Erythroblast (primary cell): ENCODE measurements at regions not wholly inside any gene's neighbourhood (a gene's known extent, or its start where the extent isn't known, plus 50 kb on each side); places are given as distances from the start of the nearest gene placed in this dataset.

ENCODE experiments used
- DNase-seq, 2 experiments: peaks; one replicate each; lab custom pipeline; 2025; lab: John Stamatoyannopoulos, UW
- GATA1 ChIP-seq: IDR thresholded peaks from 2 replicates; pipeline ENCODE4 v1.6.1; 2011; ENCODE audit warnings: low read depth, mild to moderate bottlenecking, control low read depth, low read length, moderate library complexity
- POLR2A ChIP-seq: IDR thresholded peaks from 2 replicates; pipeline ENCODE4 v1.6.1; 2011; ENCODE audit warnings: mild to moderate bottlenecking, low read length

DNA sequence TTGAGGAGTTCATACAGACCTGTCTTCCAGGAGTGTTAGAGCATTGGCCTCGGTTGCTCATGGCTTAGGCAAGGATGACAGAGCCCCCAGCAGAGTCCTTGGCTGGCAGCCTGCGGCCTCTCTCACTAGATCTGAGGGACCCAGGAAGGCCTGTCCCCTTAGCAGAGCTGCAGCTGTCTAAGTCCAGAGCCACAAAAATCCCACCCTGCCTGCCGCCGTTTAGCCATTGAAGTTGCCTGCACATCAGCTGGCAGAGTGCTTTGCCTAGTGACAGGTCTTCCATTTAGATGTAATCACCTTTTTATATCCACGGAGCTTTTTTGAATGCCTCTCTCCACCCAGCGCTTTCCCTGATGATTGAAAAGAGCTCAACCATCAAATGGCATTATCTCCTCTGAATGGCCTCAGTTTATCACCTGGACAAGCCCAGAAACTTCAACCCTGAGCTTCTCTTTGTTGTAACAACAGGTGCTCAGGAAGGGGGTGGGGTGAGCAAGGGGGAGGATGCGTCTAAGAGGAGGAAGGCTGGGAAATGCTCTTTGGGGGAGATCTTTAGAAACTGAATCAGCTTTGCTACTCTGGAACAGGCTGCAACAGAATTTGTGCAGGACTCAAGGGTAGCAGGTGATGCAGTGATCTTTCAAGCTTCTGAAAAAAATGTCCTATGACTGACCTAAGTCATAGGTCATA lies 71.9 kb downstream of the TNP1 start:
- TF ChIP-seq POLR2A (no peak), GATA1 (no peak)
- DNase-seq: no peak

- no peak for DNase-seq
- no peak for TF ChIP-seq POLR2A
- TF ChIP-seq GATA1: no peak
Observed at GRCh38 chr2:216786676-216787075, 73.2 kb downstream of the TNP1 start.

DNA sequence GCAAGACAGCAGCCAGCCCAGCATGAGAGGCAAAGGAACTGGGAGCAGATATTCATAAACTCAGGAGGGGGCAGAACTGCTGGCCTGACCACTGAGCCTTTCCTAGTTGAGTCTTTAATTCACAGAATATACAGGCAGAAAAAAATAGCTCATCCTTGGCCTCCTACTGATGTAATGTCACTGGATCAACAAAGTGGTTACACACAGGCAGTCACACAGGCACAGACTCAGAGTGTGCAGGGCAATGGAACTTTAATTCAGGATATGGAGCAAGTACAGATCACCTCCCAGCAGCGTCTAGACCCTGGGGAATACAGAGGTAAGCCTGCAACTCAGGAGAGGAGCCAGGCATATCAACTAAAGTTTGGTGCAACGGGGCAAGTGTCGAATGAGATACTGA lies 75.4 kb downstream of the TNP1 start:
- no peak for TF ChIP-seq POLR2A
- TF ChIP-seq GATA1: no peak
- no peak for DNase-seq

DNA sequence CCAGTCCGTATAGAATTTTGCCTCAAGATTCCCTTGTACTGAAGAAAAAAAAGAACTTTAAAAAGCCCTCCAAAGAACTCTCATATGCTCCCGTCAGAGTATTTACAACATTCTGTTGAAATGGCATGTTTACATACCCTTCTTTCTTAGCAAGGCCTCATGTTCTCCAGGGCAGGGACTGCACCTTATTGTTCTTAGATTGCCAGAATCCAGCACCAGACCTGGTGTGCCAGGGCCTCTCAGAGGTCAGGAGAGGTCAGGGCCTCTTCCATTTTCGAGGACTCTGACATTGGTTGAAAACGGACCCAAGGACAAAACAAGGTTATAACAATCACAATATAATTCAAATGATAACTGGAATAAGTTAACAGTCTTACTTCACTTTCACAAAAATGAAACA lies 78.2 kb downstream of the TNP1 start:
- TF ChIP-seq POLR2A (no peak), GATA1 (no peak)
- no peak for DNase-seq

DNA sequence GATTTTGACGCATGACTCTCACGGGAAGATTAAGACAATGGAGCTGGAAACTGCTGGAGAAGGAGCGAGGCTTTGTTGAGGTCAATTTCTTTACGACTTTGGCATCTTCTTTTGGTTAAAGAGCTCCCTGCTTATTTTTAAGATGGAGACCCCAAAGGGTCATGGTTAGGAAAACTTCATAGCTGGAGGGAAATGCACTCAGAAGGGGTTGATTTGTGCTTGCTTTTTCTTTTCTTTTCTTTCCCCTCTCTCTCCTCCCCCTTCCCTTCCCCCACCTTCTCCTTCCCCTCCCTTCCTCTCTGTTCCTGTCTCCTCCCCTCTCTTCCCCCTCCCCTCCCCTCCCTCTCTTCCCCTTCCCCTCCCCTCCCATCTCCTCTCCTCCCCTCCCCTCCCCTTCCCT lies 79.0 kb downstream of the TNP1 start:
- no peak for TF ChIP-seq GATA1
- no peak for TF ChIP-seq POLR2A
- no peak for DNase-seq

- TF ChIP-seq GATA1: no peak
- no peak for TF ChIP-seq POLR2A
- peak; percentile 86 to 88 for DNase-seq
Observed at GRCh38 chr2:216777637-216778273, 82.1 kb downstream of the TNP1 start.

- no peak for DNase-seq
- no peak for TF ChIP-seq GATA1
- TF ChIP-seq POLR2A: no peak
Observed at GRCh38 chr2:216776066-216776850, 80.9 kb upstream of the IGFBP5 start.

DNA sequence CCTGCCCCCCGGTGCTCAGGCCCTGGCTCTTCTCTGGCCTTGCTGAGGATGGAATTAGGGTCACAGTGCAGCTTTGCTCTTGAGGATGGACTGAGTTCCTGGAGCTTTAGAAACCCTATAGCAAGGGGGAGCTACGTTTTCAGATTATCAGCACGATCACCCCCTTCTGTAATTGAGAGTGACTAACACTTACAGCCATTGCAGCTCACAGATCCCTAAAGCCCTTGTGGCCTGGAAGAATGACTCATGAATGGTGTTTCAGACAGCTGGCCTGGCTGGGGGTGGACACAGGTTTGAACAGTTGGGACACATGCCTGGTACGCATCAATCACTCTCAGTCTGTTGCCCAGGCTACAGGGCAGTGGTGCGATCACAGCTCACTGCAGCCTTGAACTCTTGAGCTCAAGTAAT lies 79.7 kb upstream of the IGFBP5 start:
- DNase-seq: peak; percentile 64 to 72

DNA sequence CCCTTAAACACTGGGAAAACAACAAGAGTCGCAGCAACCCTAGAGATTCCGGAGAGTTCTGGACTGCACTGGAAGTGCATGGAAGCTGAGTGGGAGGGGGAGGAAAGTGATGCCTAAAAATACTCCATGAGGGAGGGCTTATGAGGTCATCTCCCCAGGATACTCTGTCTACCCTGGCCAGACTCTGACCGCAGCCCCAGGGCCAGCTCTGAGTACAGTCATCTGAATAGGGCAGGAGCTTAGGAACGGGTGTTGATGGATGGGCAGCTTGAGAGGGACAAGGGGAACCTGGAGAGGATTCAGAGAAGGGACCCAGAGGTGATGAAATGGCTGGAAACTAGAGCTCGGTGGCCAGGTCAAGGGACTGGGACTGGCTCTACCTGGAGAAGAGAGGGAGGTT lies 79.3 kb upstream of the IGFBP5 start:
- TF ChIP-seq POLR2A (no peak), GATA1 (no peak)
- peak in 1 of 2 experiments; percentile 52 for DNase-seq

More for the DNA sequence above, 79.7 kb upstream of the IGFBP5 start:
- TF ChIP-seq GATA1: no peak
- TF ChIP-seq POLR2A: no peak

DNA sequence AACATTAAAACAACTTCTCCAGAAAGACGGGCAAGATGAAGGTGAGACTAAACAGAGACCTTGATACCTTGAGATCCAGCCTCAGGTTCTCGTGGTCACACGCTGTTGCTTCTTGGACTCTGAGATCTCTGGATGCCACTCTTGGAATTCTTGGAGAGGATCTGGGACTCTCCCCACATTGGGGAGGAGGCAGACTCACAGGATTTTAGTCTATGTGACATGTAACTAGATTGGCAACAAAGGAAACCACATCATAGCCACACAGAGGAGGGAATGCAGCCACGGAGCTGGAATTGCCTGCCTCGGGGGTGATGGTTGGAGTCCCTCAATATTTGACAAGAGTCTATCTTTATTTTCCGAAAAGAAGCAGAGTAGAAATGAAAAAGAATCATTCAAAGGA lies 78.8 kb upstream of the IGFBP5 start:
- TF ChIP-seq POLR2A (no peak), GATA1 (no peak)
- no peak for DNase-seq

DNA sequence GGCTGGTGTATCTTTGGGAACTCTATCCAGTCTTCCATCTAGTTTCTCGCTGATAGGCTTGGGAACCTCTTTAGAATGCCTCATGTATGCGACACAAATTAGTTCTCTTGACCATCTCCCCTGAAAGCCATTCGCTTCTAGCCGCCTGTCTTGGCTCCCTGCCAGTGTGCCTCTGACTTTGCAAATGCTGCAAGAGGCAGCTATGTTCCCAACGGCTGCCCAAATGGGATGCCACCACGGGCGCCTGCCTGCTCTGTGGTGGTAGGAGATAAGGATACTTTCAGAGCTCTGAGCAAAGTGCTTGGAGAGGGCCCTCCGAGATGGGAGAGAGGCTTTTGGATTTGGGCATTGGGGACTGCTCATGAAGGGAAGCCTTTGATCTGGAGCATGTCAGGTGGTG lies 77.7 kb upstream of the IGFBP5 start:
- TF ChIP-seq POLR2A: peak; percentile 23
- TF ChIP-seq GATA1: peak; percentile 67
- peak; percentile 92 to 93 for DNase-seq

GRCh38 chr2:216770717-216771116 lies 75.4 kb upstream of the IGFBP5 start:
- TF ChIP-seq GATA1: no peak
- TF ChIP-seq POLR2A: no peak
- no peak for DNase-seq

DNA sequence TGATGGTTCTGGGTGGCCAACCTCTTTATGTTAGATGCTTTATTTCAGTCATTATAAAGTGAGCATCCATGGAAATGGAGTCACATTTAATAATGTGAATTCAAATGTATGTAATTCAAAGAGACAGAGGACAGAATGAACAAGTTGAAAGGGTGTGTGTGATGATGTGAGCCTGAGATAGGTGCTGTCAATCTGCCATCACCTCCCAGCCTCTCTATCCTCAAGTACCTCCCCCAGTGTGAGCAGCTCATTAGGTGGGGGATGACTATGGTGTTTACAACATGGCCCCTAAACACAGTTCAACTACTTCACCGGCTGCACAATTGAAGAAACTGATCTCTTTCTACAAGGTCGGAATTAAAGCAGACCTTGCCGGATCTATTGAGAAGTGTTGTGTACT lies 74.7 kb upstream of the IGFBP5 start:
- peak; percentile 38 to 64 for DNase-seq
- TF ChIP-seq GATA1 (no peak), POLR2A (no peak)

DNA sequence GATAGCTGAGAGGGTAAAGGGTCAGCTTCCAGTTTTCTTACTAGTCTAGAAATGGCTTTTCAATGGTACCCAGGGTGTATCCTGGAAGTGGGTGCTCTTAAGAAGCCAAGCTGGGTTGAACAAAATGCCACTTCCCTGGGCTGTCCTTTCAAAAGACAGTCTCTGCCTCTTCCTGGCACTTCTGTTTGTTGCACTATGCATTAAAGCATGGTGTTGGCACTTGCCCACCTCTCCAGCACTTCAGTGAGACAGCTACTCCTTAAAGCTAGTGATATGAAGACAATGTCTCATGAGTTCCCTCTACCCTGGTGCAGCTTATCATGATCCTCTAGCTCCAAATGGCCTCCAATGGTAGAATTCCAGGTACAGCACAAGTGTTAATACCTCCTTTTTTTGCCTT lies 74.3 kb upstream of the IGFBP5 start:
- TF ChIP-seq POLR2A: no peak
- peak in 1 of 2 experiments; percentile 58 for DNase-seq
